GM19467 (cell line): ENCODE measurements at regions not wholly inside any gene's neighbourhood (a gene's known extent, or its start where the extent isn't known, plus 50 kb on each side); places are given as distances from the start of the nearest gene placed in this dataset.

Experiments used
- ATAC-seq: cut with Tn5 transposase; IDR thresholded peaks from one replicate; pipeline ENCODE4 v1.9.1; 2021; ENCODE audit warnings: mild to moderate bottlenecking, moderate library complexity; ENCODE audit not compliant: unreplicated experiment

- ATAC-seq, result no peak
Observed at GRCh38 chr1:170219163-170219562, 73.4 kb downstream of the NTMT2 start.

- ATAC-seq, result no peak
Observed at GRCh38 chr1:170221031-170221430, 75.3 kb downstream of the NTMT2 start.

GRCh38 chr1:170221495-170221894, 75.7 kb downstream of the NTMT2 start:
- no peak for ATAC-seq

GRCh38 chr1:170224469-170224868, 78.7 kb downstream of the NTMT2 start:
- ATAC-seq, result no peak

- ATAC-seq, result no peak
Observed at GRCh38 chr1:170225781-170226530, 80.2 kb downstream of the NTMT2 start.

GRCh38 chr1:170226767-170227166, 81.0 kb downstream of the NTMT2 start:
- ATAC-seq, result no peak

- ATAC-seq, result no peak
Observed at GRCh38 chr1:170230323-170230722, 84.6 kb downstream of the NTMT2 start.

- no peak for ATAC-seq
Observed at GRCh38 chr1:170231662-170232061, 85.9 kb downstream of the NTMT2 start.

- ATAC-seq, result no peak
Observed at GRCh38 chr1:170238704-170239391, 93.1 kb downstream of the NTMT2 start.

GRCh38 chr1:170239445-170239844, 93.7 kb downstream of the NTMT2 start:
- no peak for ATAC-seq

- peak; percentile 81 for ATAC-seq
Observed at GRCh38 chr1:170240409-170240808, 94.7 kb downstream of the NTMT2 start.

- ATAC-seq, result no peak
Observed at GRCh38 chr1:170241266-170241851, 95.6 kb downstream of the NTMT2 start.

GRCh38 chr1:170247751-170248521, 102.2 kb downstream of the NTMT2 start:
- ATAC-seq, result no peak

GRCh38 chr1:170250531-170251276, 104.9 kb downstream of the NTMT2 start:
- ATAC-seq, result no peak

- ATAC-seq, result no peak
Observed at GRCh38 chr1:170252851-170253579, 107.3 kb downstream of the NTMT2 start.

- ATAC-seq, result no peak
Observed at GRCh38 chr1:170254371-170254770, 108.6 kb downstream of the NTMT2 start.

- no peak for ATAC-seq
Observed at GRCh38 chr1:170261669-170262068, 115.9 kb downstream of the NTMT2 start.

- ATAC-seq, result no peak
Observed at GRCh38 chr1:170262276-170262939, 116.6 kb downstream of the NTMT2 start.

- ATAC-seq, result no peak
Observed at GRCh38 chr1:170265234-170265633, 119.5 kb downstream of the NTMT2 start.
